H1 (cell line): ENCODE measurements at regions not wholly inside any gene's neighbourhood (a gene's known extent, or its start where the extent isn't known, plus 50 kb on each side); places are given as distances from the start of the nearest gene placed in this dataset.

Experiments
- CEBPB ChIP-seq: IDR thresholded peaks from 2 replicates; pipeline ENCODE4 v1.6.1; 2012; ENCODE audit warnings: low read depth, low read length
- CTCF ChIP-seq, 3 experiments: IDR thresholded peaks; 1 replicate in 2 of 3; 2 replicates in 1 of 3; pipeline versions ENCODE4 v1.5.1 to v1.6.1; 2011; ENCODE audit warnings: low read length in 3 of 3, mild to moderate bottlenecking in 3 of 3, inconsistent platforms in 2 of 3, low read depth in 1 of 3, moderate library complexity in 1 of 3; ENCODE audit not compliant: insufficient read depth in 1 of 3; ENCODE audit errors: control extremely low read depth in 1 of 3
- E2F6 ChIP-seq: IDR thresholded peaks from 2 replicates; pipeline ENCODE4 v1.6.1; 2012; ENCODE audit warnings: inconsistent platforms
- EP300 ChIP-seq, 2 experiments: IDR thresholded peaks; 1 replicate in 1 of 2; 2 replicates in 1 of 2; pipeline ENCODE4 v1.6.1; 2011 to 2012; ENCODE audit warnings: low read depth in 2 of 2, low read length in 2 of 2, mild to moderate bottlenecking in 2 of 2, borderline replicate concordance in 1 of 2, inconsistent platforms in 1 of 2, moderate library complexity in 1 of 2
- EZH2 ChIP-seq: fragments of 200-600 bp; sonication (generic); IDR thresholded peaks from 2 replicates; pipeline ENCODE4 v1.7.1; 2012; ENCODE audit warnings: low read depth, mild to moderate bottlenecking, moderate library complexity, low read length, inconsistent platforms; ENCODE audit not compliant: severe bottlenecking
- GTF2F1 ChIP-seq: IDR thresholded peaks from 2 replicates; pipeline ENCODE4 v1.6.1; 2012; ENCODE audit warnings: low read depth, low read length, improper control_type of control experiment, borderline replicate concordance
- MAFK ChIP-seq: IDR thresholded peaks from 2 replicates; pipeline ENCODE4 v1.6.1; 2012; ENCODE audit warnings: low read depth, mild to moderate bottlenecking, improper control_type of control experiment, low read length
- MAX ChIP-seq: IDR thresholded peaks from 2 replicates; pipeline ENCODE4 v1.6.1; 2012; ENCODE audit warnings: inconsistent platforms
- PHF8 ChIP-seq: fragments of 200-600 bp; sonication (generic); conservative IDR thresholded peaks from 2 replicates; pipeline ENCODE4 v1.7.1; 2012; ENCODE audit warnings: low read depth, mild to moderate bottlenecking, inconsistent platforms, low read length, moderate library complexity
- TEAD4 ChIP-seq: IDR thresholded peaks from 2 replicates; pipeline ENCODE4 v1.6.1; 2012; ENCODE audit warnings: low read depth, low read length, inconsistent platforms, mixed read lengths

- TF ChIP-seq CTCF (IDR thresholded peaks at IDR 0.05; ENCODE audit: control extremely low read depth in 1 of 3, insufficient read depth in 1 of 3, low read depth in 1 of 3, low read length in 3 of 3): peak; percentile 57 to 72 (median 59)
- TF ChIP-seq CEBPB: no peak
- no peak for TF ChIP-seq E2F6
- no peak for TF ChIP-seq EZH2
- no peak for TF ChIP-seq EP300 (IDR thresholded peaks at IDR 0.05; ENCODE audit: borderline replicate concordance in 1 of 2, low read depth in 2 of 2, low read length in 2 of 2)
- TF ChIP-seq PHF8: no peak
- no peak for TF ChIP-seq MAX
- TF ChIP-seq GTF2F1: no peak
- TF ChIP-seq MAFK: no peak
- no peak for TF ChIP-seq TEAD4
These were observed 101.0 kb downstream of the GGTLC2 start for GRCh38 chr22:22745225-22746060.
